HG03064 (cell line): ENCODE measurements at regions not wholly inside any gene's neighbourhood (a gene's known extent, or its start where the extent isn't known, plus 50 kb on each side); places are given as distances from the start of the nearest gene placed in this dataset.
"Not testable (repeated sequence)": the region's sequence is repeated elsewhere in the genome, so short reads cannot be mapped to it uniquely, and the experiment has no call there.

Experiments
- ATAC-seq: cut with Tn5 transposase; IDR thresholded peaks from one replicate; pipeline ENCODE4 v1.9.1; 2021; ENCODE audit warnings: low read depth; ENCODE audit not compliant: unreplicated experiment

GRCh38 chr2:156765450-156765849 lies 329.3 kb downstream of the GPD2 start:
- ATAC-seq = no peak

- ATAC-seq = no peak
Observed at GRCh38 chr2:156769802-156770201, 333.6 kb downstream of the GPD2 start.

GRCh38 chr2:156778916-156779315 lies 342.7 kb downstream of the GPD2 start:
- no peak for ATAC-seq

- no peak for ATAC-seq
Observed at GRCh38 chr2:156779416-156780120, 343.4 kb downstream of the GPD2 start.

GRCh38 chr2:156781677-156782076 lies 345.5 kb downstream of the GPD2 start:
- ATAC-seq = not testable (repeated sequence)

GRCh38 chr2:156784020-156784701 lies 348.0 kb downstream of the GPD2 start:
- no peak for ATAC-seq

- no peak for ATAC-seq
Observed at GRCh38 chr2:156787517-156787916, 351.3 kb downstream of the GPD2 start.

- ATAC-seq = no peak
Observed at GRCh38 chr2:156790343-156791037, 354.3 kb downstream of the GPD2 start.

- ATAC-seq = no peak
Observed at GRCh38 chr2:156792242-156792840, 356.2 kb downstream of the GPD2 start.

- no peak for ATAC-seq
Observed at GRCh38 chr2:156797832-156798231, 361.7 kb downstream of the GPD2 start.

- no peak for ATAC-seq
Observed at GRCh38 chr2:156800065-156800653, 364.0 kb downstream of the GPD2 start.

GRCh38 chr2:156800781-156801361 lies 364.7 kb downstream of the GPD2 start:
- no peak for ATAC-seq

GRCh38 chr2:156803243-156803642 lies 367.1 kb downstream of the GPD2 start:
- no peak for ATAC-seq

GRCh38 chr2:156803967-156804366 lies 367.8 kb downstream of the GPD2 start:
- no peak for ATAC-seq

- ATAC-seq = no peak
Observed at GRCh38 chr2:156810094-156810493, 373.9 kb downstream of the GPD2 start.

- ATAC-seq = no peak
Observed at GRCh38 chr2:156812496-156812895, 376.3 kb downstream of the GPD2 start.

- ATAC-seq = no peak
Observed at GRCh38 chr2:156817430-156817829, 381.3 kb downstream of the GPD2 start.

GRCh38 chr2:156818221-156818620 lies 382.0 kb downstream of the GPD2 start:
- ATAC-seq = no peak

GRCh38 chr2:156818944-156819343 lies 382.8 kb downstream of the GPD2 start:
- no peak for ATAC-seq

- ATAC-seq = no peak
Observed at GRCh38 chr2:156826341-156826933, 390.3 kb downstream of the GPD2 start.
